ENCODE measurements at regions not wholly inside any gene's neighbourhood (a gene's known extent, or its start where the extent isn't known, plus 50 kb on each side); places are given as distances from the start of the nearest gene placed in this dataset.
"Not testable (repeated sequence)": the region's sequence is repeated elsewhere in the genome, so short reads cannot be mapped to it uniquely, and the experiment has no call there.

GRCh38 chr4:91837608-91838029 is 466.1 kb upstream of the GRID2 start:
- no peaks in the 10 kb centered on the region for H3K9me3 ChIP-seq (ENCODE audit: control insufficient read depth, insufficient read depth, low read length)
- H3K4me1 ChIP-seq (ENCODE audit: control insufficient read depth, insufficient read depth, low read length): no peaks in the 10 kb centered on the region
- no peaks in the 10 kb centered on the region for H3K27me3 ChIP-seq (ENCODE audit: control insufficient read depth, insufficient read depth, low read length)
- no peak overlapping the region for H3K4me3 ChIP-seq (ENCODE audit: low read depth, low read length)
- H3K36me3 ChIP-seq (ENCODE audit: control insufficient read depth, insufficient read depth, low read length): no peaks in the 10 kb centered on the region
- H3K27ac ChIP-seq (ENCODE audit: low read depth, low read length): no peak overlapping the region
- no peak overlapping the region for H3K9ac ChIP-seq (ENCODE audit: low read depth, low read length)

GRCh38 chr4:91838181-91838861 is 465.4 kb upstream of the GRID2 start:
- Histone ChIP-seq H3K36me3 (ENCODE audit: control insufficient read depth, insufficient read depth, low read length) (no peaks in the 10 kb centered on the region), H3K9me3 (ENCODE audit: control insufficient read depth, insufficient read depth, low read length) (no peaks in the 10 kb centered on the region), H3K4me3 (ENCODE audit: low read depth, low read length) (no peak overlapping the region), H3K27ac (ENCODE audit: low read depth, low read length) (no peak overlapping the region), H3K27me3 (ENCODE audit: control insufficient read depth, insufficient read depth, low read length) (no peaks in the 10 kb centered on the region), H3K9ac (ENCODE audit: low read depth, low read length) (no peak overlapping the region), H3K4me1 (ENCODE audit: control insufficient read depth, insufficient read depth, low read length) (no peaks in the 10 kb centered on the region)

DNA sequence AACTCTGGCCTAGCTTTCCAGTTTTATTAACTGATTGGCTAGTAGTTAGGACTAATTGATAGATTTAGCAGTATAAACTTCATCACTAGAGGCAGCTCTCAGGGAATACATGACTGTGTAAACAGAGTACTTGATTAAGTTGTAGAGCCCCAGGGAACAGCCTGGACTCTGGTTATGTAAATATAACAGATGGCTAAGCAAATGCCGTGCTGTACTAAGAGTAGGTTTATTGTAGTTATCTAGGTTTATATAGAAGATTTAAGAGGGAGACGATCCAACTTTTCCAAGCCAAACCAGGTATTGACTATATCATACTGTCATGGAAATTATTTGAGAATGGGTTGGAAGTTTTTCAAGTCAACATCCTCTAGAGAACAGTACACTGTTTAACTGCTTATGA is 463.4 kb upstream of the GRID2 start:
- H3K9me3 ChIP-seq (ENCODE audit: control insufficient read depth, insufficient read depth, low read length): no peaks in the 10 kb centered on the region
- no peaks in the 10 kb centered on the region for H3K4me1 ChIP-seq (ENCODE audit: control insufficient read depth, insufficient read depth, low read length)
- no peak overlapping the region for H3K27ac ChIP-seq (ENCODE audit: low read depth, low read length)
- H3K27me3 ChIP-seq (ENCODE audit: control insufficient read depth, insufficient read depth, low read length): no peaks in the 10 kb centered on the region
- no peak overlapping the region; the same call in 1 of the 2 replicates for H3K9ac ChIP-seq (ENCODE audit: low read depth, low read length)
- no peak overlapping the region for H3K4me3 ChIP-seq (ENCODE audit: low read depth, low read length)
- no peaks in the 10 kb centered on the region for H3K36me3 ChIP-seq (ENCODE audit: control insufficient read depth, insufficient read depth, low read length)

- H3K36me3 ChIP-seq (ENCODE audit: control insufficient read depth, insufficient read depth, low read length): no peaks in the 10 kb centered on the region
- H3K4me3 ChIP-seq (ENCODE audit: low read depth, low read length): no peak overlapping the region
- no peaks in the 10 kb centered on the region for H3K27me3 ChIP-seq (ENCODE audit: control insufficient read depth, insufficient read depth, low read length)
- H3K9ac ChIP-seq (ENCODE audit: low read depth, low read length): no peak overlapping the region
- no peaks in the 10 kb centered on the region for H3K9me3 ChIP-seq (ENCODE audit: control insufficient read depth, insufficient read depth, low read length)
- no peaks in the 10 kb centered on the region for H3K4me1 ChIP-seq (ENCODE audit: control insufficient read depth, insufficient read depth, low read length)
- no peak overlapping the region for H3K27ac ChIP-seq (ENCODE audit: low read depth, low read length)
These were observed 457.5 kb upstream of the GRID2 start for GRCh38 chr4:91846233-91846632.

DNA sequence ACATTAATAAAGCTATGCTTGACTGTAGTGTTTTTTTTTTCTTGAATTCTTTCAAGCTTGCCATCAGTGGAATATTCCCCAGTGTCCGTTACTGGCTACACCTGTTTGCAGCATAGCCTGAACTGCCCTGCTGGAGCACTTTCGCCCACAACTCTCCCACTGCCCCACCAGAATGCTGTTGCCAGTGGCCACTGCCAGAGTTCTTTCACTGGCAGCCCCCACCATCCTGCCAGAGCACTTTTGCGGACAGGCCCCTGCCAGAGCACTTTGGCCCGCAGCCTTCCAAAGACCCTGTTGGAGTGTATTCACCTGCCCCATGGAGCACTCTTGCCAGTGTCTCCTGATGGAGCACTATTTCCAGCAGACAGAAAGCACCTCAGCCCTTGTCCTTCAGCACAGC is 452.3 kb upstream of the GRID2 start:
- H3K4me1 ChIP-seq (ENCODE audit: control insufficient read depth, insufficient read depth, low read length): no peaks in the 10 kb centered on the region
- H3K9ac ChIP-seq (ENCODE audit: low read depth, low read length): no peak overlapping the region
- H3K36me3 ChIP-seq (ENCODE audit: control insufficient read depth, insufficient read depth, low read length): no peaks in the 10 kb centered on the region
- H3K27me3 ChIP-seq (ENCODE audit: control insufficient read depth, insufficient read depth, low read length): no peaks in the 10 kb centered on the region
- H3K27ac ChIP-seq (ENCODE audit: low read depth, low read length): no peak overlapping the region
- H3K4me3 ChIP-seq (ENCODE audit: low read depth, low read length): no peak overlapping the region
- no peaks in the 10 kb centered on the region for H3K9me3 ChIP-seq (ENCODE audit: control insufficient read depth, insufficient read depth, low read length)

GRCh38 chr4:91887926-91888325 is 415.8 kb upstream of the GRID2 start:
- Histone ChIP-seq H3K4me1 (ENCODE audit: control insufficient read depth, insufficient read depth, low read length) (no peaks in the 10 kb centered on the region), H3K36me3 (ENCODE audit: control insufficient read depth, insufficient read depth, low read length) (no peaks in the 10 kb centered on the region), H3K9me3 (ENCODE audit: control insufficient read depth, insufficient read depth, low read length) (no peaks in the 10 kb centered on the region), H3K27me3 (ENCODE audit: control insufficient read depth, insufficient read depth, low read length) (no peaks in the 10 kb centered on the region), H3K4me3 (ENCODE audit: low read depth, low read length) (no peak overlapping the region), H3K27ac (ENCODE audit: low read depth, low read length) (no peak overlapping the region), H3K9ac (ENCODE audit: low read depth, low read length) (no peak overlapping the region)

- not testable (repeated sequence) for H3K9me3 ChIP-seq (ENCODE audit: control insufficient read depth, insufficient read depth, low read length); H3K27me3 ChIP-seq (ENCODE audit: control insufficient read depth, insufficient read depth, low read length); H3K27ac ChIP-seq (ENCODE audit: low read depth, low read length); H3K4me3 ChIP-seq (ENCODE audit: low read depth, low read length); H3K4me1 ChIP-seq (ENCODE audit: control insufficient read depth, insufficient read depth, low read length); H3K36me3 ChIP-seq (ENCODE audit: control insufficient read depth, insufficient read depth, low read length); H3K9ac ChIP-seq (ENCODE audit: low read depth, low read length)
These were observed 412.5 kb upstream of the GRID2 start for GRCh38 chr4:91891217-91891616.

DNA sequence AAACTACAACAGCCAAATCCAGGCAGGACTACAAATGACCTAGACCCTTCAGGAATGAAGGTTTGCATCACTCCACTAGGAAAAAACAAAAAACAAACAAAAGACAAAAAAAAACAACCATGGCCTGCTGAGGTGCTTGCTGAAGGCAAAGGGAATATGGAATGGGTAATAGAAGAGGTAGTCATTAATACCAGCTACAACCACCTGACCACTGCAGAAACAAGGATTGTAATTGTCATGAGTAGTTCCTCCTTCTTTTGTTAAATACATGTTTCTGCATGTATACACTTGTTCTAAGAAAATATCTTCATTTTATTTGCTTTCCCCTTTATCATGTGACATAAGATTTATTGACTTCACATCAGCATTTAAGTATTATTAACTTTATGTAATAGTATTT is 409.8 kb upstream of the GRID2 start:
- H3K9me3 ChIP-seq (ENCODE audit: control insufficient read depth, insufficient read depth, low read length): no peaks in the 10 kb centered on the region
- no peak overlapping the region for H3K9ac ChIP-seq (ENCODE audit: low read depth, low read length)
- H3K4me1 ChIP-seq (ENCODE audit: control insufficient read depth, insufficient read depth, low read length): no peaks in the 10 kb centered on the region
- no peak overlapping the region for H3K4me3 ChIP-seq (ENCODE audit: low read depth, low read length)
- H3K27ac ChIP-seq (ENCODE audit: low read depth, low read length): no peak overlapping the region
- H3K36me3 ChIP-seq (ENCODE audit: control insufficient read depth, insufficient read depth, low read length): no peaks in the 10 kb centered on the region
- H3K27me3 ChIP-seq (ENCODE audit: control insufficient read depth, insufficient read depth, low read length): no peaks in the 10 kb centered on the region

DNA sequence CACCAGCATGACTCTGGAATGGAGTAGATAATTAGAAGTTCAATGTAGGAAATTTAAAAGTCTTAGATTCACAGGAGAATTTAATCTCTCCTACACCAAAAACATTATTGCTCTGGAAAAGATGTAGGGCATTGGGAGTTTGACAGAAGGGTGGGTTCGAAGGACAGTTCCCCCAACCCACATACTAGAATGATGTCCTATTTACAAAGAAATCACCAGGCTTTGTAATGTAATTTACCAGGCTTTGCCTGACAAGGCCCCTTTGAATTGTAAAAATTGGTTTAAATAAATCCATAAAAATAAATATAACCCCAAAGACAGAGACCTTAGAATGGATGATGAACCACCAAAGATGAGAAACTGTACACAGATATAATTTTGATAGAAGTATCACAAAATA is 399.2 kb upstream of the GRID2 start:
- peak overlapping the region; percentile 34 for H3K4me3 ChIP-seq (ENCODE audit: low read depth, low read length)
- peak overlapping the region; percentile 38 for H3K27ac ChIP-seq (ENCODE audit: low read depth, low read length)
- no peaks in the 10 kb centered on the region for H3K27me3 ChIP-seq (ENCODE audit: control insufficient read depth, insufficient read depth, low read length)
- H3K4me1 ChIP-seq (ENCODE audit: control insufficient read depth, insufficient read depth, low read length): peaks cover 31% of the 10 kb centered on the region
- H3K36me3 ChIP-seq (ENCODE audit: control insufficient read depth, insufficient read depth, low read length): no peaks in the 10 kb centered on the region
- H3K9ac ChIP-seq (ENCODE audit: low read depth, low read length): peak overlapping the region; percentile 41; the same call in 1 of the 2 replicates
- H3K9me3 ChIP-seq (ENCODE audit: control insufficient read depth, insufficient read depth, low read length): no peaks in the 10 kb centered on the region

- Histone ChIP-seq H3K27ac (ENCODE audit: low read depth, low read length) (no peak overlapping the region), H3K9me3 (ENCODE audit: control insufficient read depth, insufficient read depth, low read length) (no peaks in the 10 kb centered on the region), H3K27me3 (ENCODE audit: control insufficient read depth, insufficient read depth, low read length) (no peaks in the 10 kb centered on the region), H3K9ac (ENCODE audit: low read depth, low read length) (no peak overlapping the region), H3K36me3 (ENCODE audit: control insufficient read depth, insufficient read depth, low read length) (no peaks in the 10 kb centered on the region), H3K4me3 (ENCODE audit: low read depth, low read length) (no peak overlapping the region), H3K4me1 (ENCODE audit: control insufficient read depth, insufficient read depth, low read length) (peaks cover 12% of the 10 kb centered on the region)
These were observed 393.8 kb upstream of the GRID2 start for GRCh38 chr4:91909963-91910362.

DNA sequence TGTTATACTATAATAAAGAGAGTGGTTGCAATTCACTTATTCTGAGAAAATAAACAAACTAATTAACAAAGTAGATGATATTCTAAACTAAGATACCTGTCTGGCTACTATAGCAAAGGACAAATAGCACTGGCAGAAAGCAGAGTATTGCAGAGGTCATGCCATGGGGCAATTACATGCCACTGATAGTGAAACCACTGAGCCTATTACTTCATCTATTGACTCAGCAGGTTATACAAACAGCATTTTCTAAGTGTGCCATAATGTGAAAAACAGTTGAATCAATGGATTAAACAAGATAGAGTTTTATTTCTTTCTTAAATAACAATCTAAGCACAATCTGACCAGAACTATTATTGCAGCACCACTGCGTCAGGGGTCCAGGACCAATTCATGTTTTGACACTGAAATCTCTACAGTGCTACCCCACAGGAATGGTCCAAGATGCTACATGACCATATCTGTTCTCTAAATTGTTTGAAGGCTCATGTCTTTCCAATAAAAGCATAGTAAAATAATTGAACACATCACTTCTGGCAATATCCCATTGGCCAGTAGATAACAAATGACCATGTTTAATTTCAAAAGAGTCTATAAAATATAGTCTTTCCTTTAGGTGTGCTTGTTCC is 389.5 kb upstream of the GRID2 start:
- H3K4me3 ChIP-seq (ENCODE audit: low read depth, low read length): no peak overlapping the region
- no peak overlapping the region for H3K27ac ChIP-seq (ENCODE audit: low read depth, low read length)
- H3K9me3 ChIP-seq (ENCODE audit: control insufficient read depth, insufficient read depth, low read length): no peaks in the 10 kb centered on the region
- no peak overlapping the region for H3K9ac ChIP-seq (ENCODE audit: low read depth, low read length)
- H3K4me1 ChIP-seq (ENCODE audit: control insufficient read depth, insufficient read depth, low read length): no peaks in the 10 kb centered on the region
- H3K36me3 ChIP-seq (ENCODE audit: control insufficient read depth, insufficient read depth, low read length): no peaks in the 10 kb centered on the region
- H3K27me3 ChIP-seq (ENCODE audit: control insufficient read depth, insufficient read depth, low read length): no peaks in the 10 kb centered on the region

Data from HUES48 (cell line).